Peyer's patch (tissue), 4 donors: ENCODE measurements at regions not wholly inside any gene's neighbourhood (a gene's known extent, or its start where the extent isn't known, plus 50 kb on each side); places are given as distances from the start of the nearest gene placed in this dataset.

ENCODE experiments used
- POLR2A ChIP-seq, 2 donors: fragments of 450-650 bp; IDR thresholded peaks; one replicate each; pipeline ENCODE4 v1.5.1; 2017; ENCODE audit warnings: antibody characterized with exemption in 2 of 2, mild to moderate bottlenecking in 2 of 2, moderate library complexity in 2 of 2
- TF ChIP-seq, protein P1 (sequence below), 6 experiments: fragments of 450-650 bp in 4 of 6; fragments of 200-600 bp in 2 of 6; sonication (generic) in 1 of 6; IDR thresholded peaks; one replicate each; pipeline ENCODE4 v1.5.1; 2017 to 2019; ENCODE audit warnings: antibody characterized with exemption in 6 of 6, mild to moderate bottlenecking in 3 of 6, moderate library complexity in 1 of 6

DNA sequence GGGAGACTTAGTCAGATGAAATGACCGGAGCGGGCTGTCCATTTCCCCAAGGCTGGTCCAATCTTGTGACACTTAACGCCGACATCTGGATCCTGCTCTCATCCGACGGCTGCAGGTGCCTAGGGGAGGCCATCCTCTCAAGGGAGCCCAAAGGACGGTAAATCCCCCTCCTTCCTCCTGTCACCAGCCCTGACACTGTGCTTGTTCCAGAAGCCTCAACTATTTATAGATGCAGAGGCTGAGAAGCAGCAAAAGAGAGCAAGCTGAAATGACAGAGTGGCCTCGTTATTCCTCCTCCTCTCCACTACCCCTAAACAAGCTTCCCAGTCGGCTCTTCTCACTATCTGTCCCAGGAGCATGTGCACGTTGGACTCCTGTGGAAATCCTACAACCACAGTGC lies 533.7 kb downstream of the LIG4 start:
- TF ChIP-seq, protein P1, sequence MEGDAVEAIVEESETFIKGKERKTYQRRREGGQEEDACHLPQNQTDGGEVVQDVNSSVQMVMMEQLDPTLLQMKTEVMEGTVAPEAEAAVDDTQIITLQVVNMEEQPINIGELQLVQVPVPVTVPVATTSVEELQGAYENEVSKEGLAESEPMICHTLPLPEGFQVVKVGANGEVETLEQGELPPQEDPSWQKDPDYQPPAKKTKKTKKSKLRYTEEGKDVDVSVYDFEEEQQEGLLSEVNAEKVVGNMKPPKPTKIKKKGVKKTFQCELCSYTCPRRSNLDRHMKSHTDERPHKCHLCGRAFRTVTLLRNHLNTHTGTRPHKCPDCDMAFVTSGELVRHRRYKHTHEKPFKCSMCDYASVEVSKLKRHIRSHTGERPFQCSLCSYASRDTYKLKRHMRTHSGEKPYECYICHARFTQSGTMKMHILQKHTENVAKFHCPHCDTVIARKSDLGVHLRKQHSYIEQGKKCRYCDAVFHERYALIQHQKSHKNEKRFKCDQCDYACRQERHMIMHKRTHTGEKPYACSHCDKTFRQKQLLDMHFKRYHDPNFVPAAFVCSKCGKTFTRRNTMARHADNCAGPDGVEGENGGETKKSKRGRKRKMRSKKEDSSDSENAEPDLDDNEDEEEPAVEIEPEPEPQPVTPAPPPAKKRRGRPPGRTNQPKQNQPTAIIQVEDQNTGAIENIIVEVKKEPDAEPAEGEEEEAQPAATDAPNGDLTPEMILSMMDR (IDR thresholded peaks at IDR 0.05) = no peak
- TF ChIP-seq POLR2A (IDR thresholded peaks at IDR 0.05) = no peak
